Mesodermal cell (in vitro differentiated cells): ENCODE measurements at regions not wholly inside any gene's neighbourhood (a gene's known extent, or its start where the extent isn't known, plus 50 kb on each side); places are given as distances from the start of the nearest gene placed in this dataset.

Experiments
- H3K27ac ChIP-seq: 2 replicates; pipeline ENCODE4 v1.7.0; 2013; ENCODE audit warnings: mild to moderate bottlenecking, low read depth, low read length, moderate library complexity; ENCODE audit not compliant: severe bottlenecking
- H3K36me3 ChIP-seq: 2 replicates; pipeline ENCODE4 v1.7.1; 2013; ENCODE audit warnings: mild to moderate bottlenecking, low read length, moderate library complexity; ENCODE audit not compliant: control insufficient read depth, insufficient read depth
- H3K4me1 ChIP-seq: one replicate; pipeline ENCODE4 v1.7.1; 2013; ENCODE audit warnings: mild to moderate bottlenecking, low read length; ENCODE audit not compliant: insufficient read depth, control insufficient read depth, poor library complexity, severe bottlenecking
- H3K4me3 ChIP-seq: 2 replicates; pipeline ENCODE4 v1.7.0; 2013; ENCODE audit warnings: low read length, control low read depth, mild to moderate bottlenecking; ENCODE audit not compliant: insufficient read depth, poor library complexity, severe bottlenecking; ENCODE audit errors: extremely low read depth
- H3K9me3 ChIP-seq: 2 replicates; pipeline ENCODE4 v1.7.1; 2013; ENCODE audit warnings: mild to moderate bottlenecking, low read length, moderate library complexity; ENCODE audit not compliant: control insufficient read depth
- WGBS, 2 experiments: methylation state at CpG; one replicate each; pipeline ENCODE4 v1.1.5; 2013; ENCODE audit warnings: missing lambda C conversion rate in 2 of 2; ENCODE audit not compliant: insufficient coverage in 2 of 2; 5-methylcytosine and 5-hydroxymethylcytosine counted together

GRCh38 chr11:29783506-29783905 lies 233.3 kb downstream of the KCNA4 start:
- no peak overlapping the region for H3K4me3 ChIP-seq

GRCh38 chr11:29782447-29782846 lies 234.4 kb downstream of the KCNA4 start:
- H3K36me3 ChIP-seq = no peaks in the 10 kb centered on the region
- 100% methylated on average over 1 of the region's 1 CpG; no CpG with 5 or more reads in 1 of the 2 experiments for WGBS, 2 experiments
- H3K4me1 ChIP-seq = peaks cover 4% of the 10 kb centered on the region
- H3K27ac ChIP-seq = no peak overlapping the region
- no peaks in the 10 kb centered on the region for H3K9me3 ChIP-seq
- no peak overlapping the region for H3K4me3 ChIP-seq

More at GRCh38 chr11:29783506-29783905, 233.3 kb downstream of the KCNA4 start:
- H3K36me3 ChIP-seq = no peaks in the 10 kb centered on the region
- H3K4me1 ChIP-seq = peaks cover 4% of the 10 kb centered on the region
- H3K27ac ChIP-seq = no peak overlapping the region
- H3K9me3 ChIP-seq = no peaks in the 10 kb centered on the region
- WGBS, 2 experiments = 100% methylated on average over 1 of the region's 1 CpG; no CpG with 5 or more reads in 1 of the 2 experiments

GRCh38 chr11:29781268-29781667 lies 235.6 kb downstream of the KCNA4 start:
- Histone ChIP-seq H3K4me1 (peaks cover 4% of the 10 kb centered on the region), H3K36me3 (no peaks in the 10 kb centered on the region), H3K27ac (no peak overlapping the region), H3K4me3 (no peak overlapping the region), H3K9me3 (no peaks in the 10 kb centered on the region)
- WGBS, 2 experiments = 78 to 100% methylated on average over 1 of the region's 1 CpG

GRCh38 chr11:29780756-29781155 lies 236.1 kb downstream of the KCNA4 start:
- no peak overlapping the region for H3K27ac ChIP-seq
- peaks cover 4% of the 10 kb centered on the region for H3K4me1 ChIP-seq
- 79 to 80% methylated on average over 2 to 3 of the region's 7 CpGs for WGBS, 2 experiments
- H3K4me3 ChIP-seq = no peak overlapping the region
- no peaks in the 10 kb centered on the region for H3K9me3 ChIP-seq
- no peaks in the 10 kb centered on the region for H3K36me3 ChIP-seq

- 62 to 86% methylated on average over 1 to 2 of the region's 4 CpGs for WGBS, 2 experiments
- Histone ChIP-seq H3K27ac (peak overlapping the region; percentile 32), H3K36me3 (no peaks in the 10 kb centered on the region), H3K4me1 (peaks cover 7% of the 10 kb centered on the region), H3K9me3 (peaks cover 4% of the 10 kb centered on the region), H3K4me3 (no peak overlapping the region)
Observed at GRCh38 chr11:29773656-29774264, 243.1 kb downstream of the KCNA4 start.

- H3K4me1 ChIP-seq = no peaks in the 10 kb centered on the region
- H3K36me3 ChIP-seq = no peaks in the 10 kb centered on the region
- H3K27ac ChIP-seq = no peak overlapping the region
- no CpG with 5 or more reads among the region's 1 CpG for WGBS, 2 experiments
- peaks cover 6% of the 10 kb centered on the region for H3K9me3 ChIP-seq
- H3K4me3 ChIP-seq = no peak overlapping the region
Observed at GRCh38 chr11:29756871-29757270, 260.0 kb downstream of the KCNA4 start.

GRCh38 chr11:29755474-29755873 lies 261.4 kb downstream of the KCNA4 start:
- H3K4me3 ChIP-seq = no peak overlapping the region
- no peaks in the 10 kb centered on the region for H3K36me3 ChIP-seq
- H3K27ac ChIP-seq = no peak overlapping the region
- peaks cover 6% of the 10 kb centered on the region for H3K9me3 ChIP-seq
- H3K4me1 ChIP-seq = no peaks in the 10 kb centered on the region
- WGBS, 2 experiments = 92 to 97% methylated on average over 4 of the region's 4 CpGs

- H3K4me3 ChIP-seq = no peak overlapping the region
- H3K9me3 ChIP-seq = no peaks in the 10 kb centered on the region
- no peak overlapping the region for H3K27ac ChIP-seq
- H3K36me3 ChIP-seq = no peaks in the 10 kb centered on the region
- no peaks in the 10 kb centered on the region for H3K4me1 ChIP-seq
- WGBS, 2 experiments = no CpG with 5 or more reads among the region's 1 CpG
Observed at GRCh38 chr11:29751618-29752017, 265.2 kb downstream of the KCNA4 start.

GRCh38 chr11:29750392-29750791 lies 266.4 kb downstream of the KCNA4 start:
- Histone ChIP-seq H3K4me1 (no peaks in the 10 kb centered on the region), H3K27ac (no peak overlapping the region), H3K4me3 (no peak overlapping the region), H3K9me3 (no peaks in the 10 kb centered on the region), H3K36me3 (no peaks in the 10 kb centered on the region)
- WGBS, 2 experiments = 83 to 88% methylated on average over 1 to 3 of the region's 3 CpGs

GRCh38 chr11:29734287-29734686 lies 282.5 kb downstream of the KCNA4 start:
- Histone ChIP-seq H3K9me3 (no peaks in the 10 kb centered on the region), H3K36me3 (no peaks in the 10 kb centered on the region), H3K4me3 (no peak overlapping the region), H3K4me1 (no peaks in the 10 kb centered on the region), H3K27ac (no peak overlapping the region)
- WGBS, 2 experiments = no CpG with 5 or more reads among the region's 1 CpG

GRCh38 chr11:29713831-29714320 lies 303.0 kb downstream of the KCNA4 start:
- Histone ChIP-seq H3K36me3 (no peaks in the 10 kb centered on the region), H3K27ac (no peak overlapping the region), H3K9me3 (no peaks in the 10 kb centered on the region), H3K4me1 (no peaks in the 10 kb centered on the region), H3K4me3 (no peak overlapping the region)
- 96 to 97% methylated on average over 11 to 13 of the region's 14 CpGs for WGBS, 2 experiments
